Colonic mucosa (tissue), 4 donors: ENCODE measurements at regions not wholly inside any gene's neighbourhood (a gene's known extent, or its start where the extent isn't known, plus 50 kb on each side); places are given as distances from the start of the nearest gene placed in this dataset.

Experiments used
- DNase-seq: peaks from one replicate; pipeline ENCODE4 v3.0.0-alpha.2; 2020
- H3K27ac ChIP-seq: fragments of 200-600 bp; one replicate; pipeline ENCODE4 v1.8.0; 2021
- H3K27me3 ChIP-seq: fragments of 200-600 bp; one replicate; pipeline ENCODE4 v1.8.0; 2021
- H3K36me3 ChIP-seq: fragments of 200-600 bp; one replicate; pipeline ENCODE4 v1.8.0; 2021
- H3K4me1 ChIP-seq: fragments of 200-600 bp; one replicate; pipeline ENCODE4 v1.8.0; 2021; ENCODE audit warnings: mild to moderate bottlenecking
- H3K4me3 ChIP-seq: fragments of 200-600 bp; one replicate; pipeline ENCODE4 v1.8.0; 2021
- H3K9ac ChIP-seq, 2 donors: one replicate each; pipeline ENCODE4 v1.7.0; 2013; ENCODE audit warnings: control low read depth in 2 of 2, low read depth in 2 of 2, low read length in 2 of 2
- H3K9me3 ChIP-seq: fragments of 200-600 bp; one replicate; pipeline ENCODE4 v1.8.0; 2021
- intact Hi-C: fragments of 100-400 bp; cut with DNase I; formaldehyde crosslinking; loops from one replicate; pipeline ENCODE4 v1.14.1; 2022
- TF ChIP-seq, protein P1 (sequence below): fragments of 200-600 bp; IDR thresholded peaks from one replicate; pipeline ENCODE4 v1.8.0; 2022; ENCODE audit warnings: antibody characterized with exemption, mild to moderate bottlenecking
- donor health status: healthy.
- donor health status: DM: no; HTN: no; CAD: no.
- donor health status: DM: no; HTN: no; CAD: no.

DNA sequence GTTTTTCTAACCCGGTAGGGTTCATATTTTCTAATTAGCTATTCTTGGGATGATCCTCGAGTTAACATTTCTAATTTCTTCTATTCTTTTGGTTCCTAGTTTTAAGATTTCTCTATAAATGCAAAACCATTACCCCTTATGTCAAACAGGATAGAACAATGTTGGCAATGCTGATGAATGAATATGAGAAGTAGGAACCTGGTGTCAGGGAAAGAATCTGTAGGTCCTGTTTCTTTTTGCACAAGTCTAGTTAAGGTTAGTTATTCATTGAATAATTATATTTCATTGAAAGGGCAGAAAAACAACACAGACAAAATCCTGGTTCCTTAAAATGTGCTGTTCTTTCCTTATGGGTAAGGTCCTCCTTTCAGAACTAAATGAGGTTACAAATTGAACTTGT is 766.4 kb upstream of the FAM98A start:
- DNase-seq, result no peak
- no peak overlapping the region for H3K4me3 ChIP-seq
- intact Hi-C loops, result no loop called here
- no peaks in the 10 kb centered on the region for H3K36me3 ChIP-seq
- H3K27ac ChIP-seq, result no peak overlapping the region
- H3K27me3 ChIP-seq, result no peaks in the 10 kb centered on the region
- no peak overlapping the region for H3K9ac ChIP-seq
- H3K9me3 ChIP-seq, result no peaks in the 10 kb centered on the region
- no peaks in the 10 kb centered on the region for H3K4me1 ChIP-seq
- TF ChIP-seq, protein P1, sequence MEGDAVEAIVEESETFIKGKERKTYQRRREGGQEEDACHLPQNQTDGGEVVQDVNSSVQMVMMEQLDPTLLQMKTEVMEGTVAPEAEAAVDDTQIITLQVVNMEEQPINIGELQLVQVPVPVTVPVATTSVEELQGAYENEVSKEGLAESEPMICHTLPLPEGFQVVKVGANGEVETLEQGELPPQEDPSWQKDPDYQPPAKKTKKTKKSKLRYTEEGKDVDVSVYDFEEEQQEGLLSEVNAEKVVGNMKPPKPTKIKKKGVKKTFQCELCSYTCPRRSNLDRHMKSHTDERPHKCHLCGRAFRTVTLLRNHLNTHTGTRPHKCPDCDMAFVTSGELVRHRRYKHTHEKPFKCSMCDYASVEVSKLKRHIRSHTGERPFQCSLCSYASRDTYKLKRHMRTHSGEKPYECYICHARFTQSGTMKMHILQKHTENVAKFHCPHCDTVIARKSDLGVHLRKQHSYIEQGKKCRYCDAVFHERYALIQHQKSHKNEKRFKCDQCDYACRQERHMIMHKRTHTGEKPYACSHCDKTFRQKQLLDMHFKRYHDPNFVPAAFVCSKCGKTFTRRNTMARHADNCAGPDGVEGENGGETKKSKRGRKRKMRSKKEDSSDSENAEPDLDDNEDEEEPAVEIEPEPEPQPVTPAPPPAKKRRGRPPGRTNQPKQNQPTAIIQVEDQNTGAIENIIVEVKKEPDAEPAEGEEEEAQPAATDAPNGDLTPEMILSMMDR, result no peak

DNA sequence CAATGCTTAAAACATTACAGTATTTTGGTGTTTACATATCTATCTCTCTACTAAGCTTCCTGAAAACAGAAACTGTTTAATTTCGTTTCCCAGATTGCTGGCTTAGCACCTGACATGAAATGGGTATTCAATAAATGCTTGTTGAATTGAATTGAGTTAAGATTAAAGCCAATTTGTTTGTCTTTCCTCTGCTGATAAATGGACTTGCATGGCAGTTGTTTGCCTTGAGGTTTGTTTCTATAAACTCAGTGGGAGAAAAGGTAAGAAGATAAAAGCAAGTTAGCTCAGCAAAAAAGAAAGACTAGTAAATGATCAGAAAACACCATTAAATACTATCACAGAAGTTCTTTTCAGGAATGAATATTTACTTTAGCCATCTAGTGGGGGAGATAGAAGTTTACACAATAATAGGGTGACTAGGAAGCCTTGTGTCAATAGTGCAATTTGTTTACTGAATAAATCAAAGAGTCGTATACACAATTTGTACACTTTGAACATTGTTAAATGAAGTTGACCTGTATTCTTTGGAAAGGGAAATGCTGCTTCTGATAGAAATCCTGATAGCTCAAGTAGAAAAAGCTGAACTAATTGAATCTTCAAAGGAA is 754.5 kb upstream of the FAM98A start:
- H3K4me1 ChIP-seq, result no peaks in the 10 kb centered on the region
- TF ChIP-seq, protein P1, result no peak
- DNase-seq, result no peak

DNA sequence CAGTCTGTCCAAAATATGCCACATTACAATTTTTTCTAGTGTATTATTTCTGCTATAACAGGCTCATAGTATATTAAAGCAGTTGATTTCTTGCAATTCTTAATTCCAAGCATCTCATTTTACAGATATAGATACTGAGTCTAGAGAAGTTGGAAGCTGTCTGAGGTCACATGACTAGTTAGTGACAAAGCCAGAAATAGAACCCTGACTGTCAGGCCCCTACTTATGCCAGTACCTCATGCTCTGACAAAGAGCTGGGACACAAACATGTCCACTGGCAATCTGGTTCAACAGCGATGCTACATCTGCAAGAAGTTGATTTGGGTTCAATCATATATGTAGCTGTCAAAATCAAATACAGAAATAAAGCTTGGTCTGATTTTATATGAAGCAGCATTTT is 750.4 kb upstream of the FAM98A start:
- no peaks in the 10 kb centered on the region for H3K36me3 ChIP-seq
- intact Hi-C loops, result no loop called here

More for the DNA sequence above, 754.5 kb upstream of the FAM98A start:
- Histone ChIP-seq H3K27ac (no peak overlapping the region), H3K4me3 (no peak overlapping the region), H3K9me3 (no peaks in the 10 kb centered on the region), H3K27me3 (no peaks in the 10 kb centered on the region), H3K36me3 (no peaks in the 10 kb centered on the region), H3K9ac (no peak overlapping the region)
- intact Hi-C loops, result no loop called here

DNA sequence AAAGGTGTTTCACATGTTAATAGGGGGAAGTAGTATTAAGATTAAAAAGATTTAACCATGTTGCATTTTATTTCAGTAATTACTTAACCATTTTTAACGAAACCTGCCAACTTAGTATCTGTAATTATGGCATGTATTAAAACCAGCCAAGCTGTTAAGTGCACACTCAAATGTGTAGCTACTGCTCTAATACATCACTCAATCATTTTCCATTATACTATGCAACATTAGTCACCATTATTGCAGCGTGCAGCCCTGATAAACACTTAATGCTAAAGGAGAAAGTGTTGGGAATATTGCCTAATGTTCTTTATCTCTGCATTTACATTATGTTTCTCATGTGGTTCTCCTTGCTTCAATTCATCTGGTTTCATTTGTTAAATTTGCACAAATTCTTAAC is 745.9 kb upstream of the FAM98A start:
- Histone ChIP-seq H3K36me3 (no peaks in the 10 kb centered on the region), H3K27ac (no peak overlapping the region), H3K4me1 (no peaks in the 10 kb centered on the region), H3K4me3 (no peak overlapping the region), H3K9me3 (no peaks in the 10 kb centered on the region), H3K27me3 (no peaks in the 10 kb centered on the region), H3K9ac (no peak overlapping the region)
- TF ChIP-seq, protein P1, result no peak
- DNase-seq, result no peak
- intact Hi-C loops, result no loop called here

More for the DNA sequence above, 750.4 kb upstream of the FAM98A start:
- Histone ChIP-seq H3K27me3 (no peaks in the 10 kb centered on the region), H3K9ac (no peak overlapping the region), H3K9me3 (no peaks in the 10 kb centered on the region), H3K4me3 (no peak overlapping the region), H3K4me1 (no peaks in the 10 kb centered on the region), H3K27ac (no peak overlapping the region)
- TF ChIP-seq, protein P1, result no peak
- no peak for DNase-seq

DNA sequence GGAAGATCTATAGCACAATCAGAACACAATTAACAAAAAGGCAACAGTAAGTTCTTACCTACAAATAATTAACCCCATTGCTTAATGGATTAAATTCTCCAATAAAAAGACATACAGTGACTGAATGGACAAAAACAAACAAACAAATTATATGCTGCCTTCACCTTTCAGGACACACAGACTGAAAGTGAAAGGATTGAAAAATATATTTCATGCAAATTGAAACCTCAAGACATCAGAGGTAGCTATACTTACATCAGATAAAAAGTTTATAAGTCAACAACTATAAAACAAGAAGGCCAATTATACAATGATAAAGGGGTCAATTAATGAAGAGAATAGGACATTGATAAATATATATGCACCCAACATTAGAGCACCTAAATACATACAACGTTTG is 741.2 kb upstream of the FAM98A start:
- no peak overlapping the region for H3K27ac ChIP-seq
- no peaks in the 10 kb centered on the region for H3K9me3 ChIP-seq
- TF ChIP-seq, protein P1, result no peak
- DNase-seq, result no peak
- H3K9ac ChIP-seq, result no peak overlapping the region
- intact Hi-C loops, result no loop called here
- no peak overlapping the region for H3K4me3 ChIP-seq
- no peaks in the 10 kb centered on the region for H3K27me3 ChIP-seq
- no peaks in the 10 kb centered on the region for H3K4me1 ChIP-seq
- no peaks in the 10 kb centered on the region for H3K36me3 ChIP-seq
